IMR-90 (cell line): ENCODE measurements at regions not wholly inside any gene's neighbourhood (a gene's known extent, or its start where the extent isn't known, plus 50 kb on each side); places are given as distances from the start of the nearest gene placed in this dataset.

Experiments
- ATAC-seq: fragments of 200-7000 bp; cut with Tn5 transposase; 2 replicates; pipeline ENCODE4 v1.9.1; 2020; ENCODE audit warnings: low read depth, mild to moderate bottlenecking, moderate library complexity
- BruUV-seq: library from RNA; stranded (reverse); fragments of 400-500 nt; replicated peaks from 2 replicates; lab custom pipeline; 2021; lab: Mats Ljungman, UMichigan
- CTCF ChIA-PET: fragments of 300-600 bp; formaldehyde crosslinking; extraction: SDS; loops from one replicate; lab custom pipeline; 2021; ENCODE audit warnings: antibody characterized with exemption; lab: Yijun Ruan, JAX
- POLR2A ChIA-PET: fragments of 300-600 bp; sonication (Branson Sonifier 250); formaldehyde crosslinking; loops from one replicate; lab custom pipeline; 2022; ENCODE audit warnings: antibody characterized with exemption; ENCODE audit not compliant: unreplicated experiment; lab: Charles Lee
- DNase-seq: peaks from one replicate; pipeline ENCODE4 v3.0.0; 2013
- H2AFZ ChIP-seq: replicated peaks from 2 replicates; pipeline ENCODE3; 2013; ENCODE audit warnings: low read length, mild to moderate bottlenecking; ENCODE audit not compliant: poor library complexity
- H2AK5ac ChIP-seq: 2 replicates; pipeline ENCODE4 v1.6.1; 2013; ENCODE audit warnings: low read depth, low read length, inconsistent platforms
- H2AK9ac ChIP-seq: replicated peaks from 2 replicates; pipeline ENCODE3; 2013; ENCODE audit warnings: mild to moderate bottlenecking, low read depth, low read length, moderate library complexity; ENCODE audit not compliant: poor library complexity
- H2BK120ac ChIP-seq: 2 replicates; pipeline ENCODE4 v1.6.1; 2013; ENCODE audit warnings: low read depth, low read length, inconsistent platforms
- H2BK15ac ChIP-seq: 3 replicates; pipeline ENCODE4 v1.6.1; 2013; ENCODE audit warnings: low read depth, low read length, inconsistent platforms
- H2BK20ac ChIP-seq: 2 replicates; pipeline ENCODE4 v1.6.1; 2013; ENCODE audit warnings: low read depth, mild to moderate bottlenecking, inconsistent platforms, low read length, moderate library complexity
- H2BK5ac ChIP-seq: 2 replicates; pipeline ENCODE4 v1.6.1; 2013; ENCODE audit warnings: mild to moderate bottlenecking, low read depth, low read length, inconsistent platforms; ENCODE audit not compliant: poor library complexity, severe bottlenecking
- H3K14ac ChIP-seq: replicated peaks from 2 replicates; pipeline ENCODE4 v1.6.1; 2013; ENCODE audit warnings: low read depth, low read length, inconsistent platforms
- H3K18ac ChIP-seq: 2 replicates; pipeline ENCODE4 v1.6.1; 2013; ENCODE audit warnings: low read depth, low read length, control low read depth
- H3K23ac ChIP-seq: 2 replicates; pipeline ENCODE4 v1.6.1; 2013; ENCODE audit warnings: low read depth, low read length, inconsistent platforms
- H3K27ac ChIP-seq: 2 replicates; pipeline ENCODE4 v1.5.1; 2013; ENCODE audit warnings: mild to moderate bottlenecking, control low read depth, low read length; ENCODE audit not compliant: insufficient read depth
- H3K27me3 ChIP-seq: 2 replicates; pipeline ENCODE4 v1.6.1; 2013; ENCODE audit warnings: low read length; ENCODE audit not compliant: control insufficient read depth, insufficient read depth
- H3K36me3 ChIP-seq: 2 replicates; pipeline ENCODE4 v1.6.1; 2013; ENCODE audit warnings: low read length, mixed read lengths; ENCODE audit not compliant: control insufficient read depth, insufficient read depth
- H3K4ac ChIP-seq: 2 replicates; pipeline ENCODE4 v1.6.1; 2013; ENCODE audit warnings: low read depth, low read length, inconsistent platforms
- H3K4me1 ChIP-seq: 2 replicates; pipeline ENCODE4 v1.6.1; 2013; ENCODE audit warnings: low read length, mixed read lengths; ENCODE audit not compliant: control insufficient read depth, insufficient read depth
- H3K4me2 ChIP-seq: 2 replicates; pipeline ENCODE4 v1.6.1; 2013; ENCODE audit warnings: low read depth, mild to moderate bottlenecking, control low read depth, low read length, moderate library complexity
- H3K4me3 ChIP-seq: 2 replicates; pipeline ENCODE4 v1.5.1; 2013; ENCODE audit warnings: low read depth, mild to moderate bottlenecking, control low read depth, low read length, moderate library complexity; ENCODE audit not compliant: insufficient read depth
- H3K56ac ChIP-seq: 2 replicates; pipeline ENCODE4 v1.6.1; 2013; ENCODE audit warnings: low read length, inconsistent platforms; ENCODE audit not compliant: insufficient read depth; ENCODE audit errors: extremely low read depth
- H3K79me1 ChIP-seq, 2 experiments: 2 replicates each; pipeline ENCODE4 v1.6.1; 2013; ENCODE audit warnings: low read length in 2 of 2, inconsistent platforms in 1 of 2, low read depth in 1 of 2
- H3K9ac ChIP-seq: 2 replicates; pipeline ENCODE4 v1.6.1; 2013; ENCODE audit warnings: low read depth, low read length, control low read depth
- H3K9me1 ChIP-seq: 2 replicates; pipeline ENCODE4 v1.6.1; 2013; ENCODE audit warnings: low read length, inconsistent platforms; ENCODE audit not compliant: insufficient read depth
- H3K9me3 ChIP-seq: 2 replicates; pipeline ENCODE4 v1.6.1; 2013; ENCODE audit warnings: low read length; ENCODE audit not compliant: control insufficient read depth, insufficient read depth
- H4K20me1 ChIP-seq: 2 replicates; pipeline ENCODE4 v1.6.1; 2013; ENCODE audit warnings: low read length, inconsistent platforms; ENCODE audit not compliant: insufficient read depth
- H4K5ac ChIP-seq: 2 replicates; pipeline ENCODE4 v1.6.1; 2013; ENCODE audit warnings: mild to moderate bottlenecking, low read depth, low read length, control low read depth
- H4K8ac ChIP-seq, 2 experiments: 2 replicates each; pipeline ENCODE4 v1.6.1; 2013; ENCODE audit warnings: low read depth in 2 of 2, low read length in 2 of 2, control low read depth in 1 of 2, inconsistent platforms in 1 of 2
- H4K91ac ChIP-seq: 2 replicates; pipeline ENCODE4 v1.6.1; 2013; ENCODE audit warnings: low read depth, low read length, inconsistent platforms; ENCODE audit not compliant: insufficient read depth
- BHLHE40 ChIP-seq: fragments of 150-350 bp; IDR thresholded peaks from 2 replicates; pipeline ENCODE4 v1.6.1; 2016; ENCODE audit warnings: mild to moderate bottlenecking, low read depth, low read length
- CEBPB ChIP-seq: IDR thresholded peaks from 2 replicates; pipeline ENCODE4 v1.6.1; 2012; ENCODE audit warnings: low read depth, low read length, improper control_type of control experiment
- ELK1 ChIP-seq: fragments of 150-350 bp; IDR thresholded peaks from 2 replicates; pipeline ENCODE4 v1.6.1; 2016; ENCODE audit warnings: low read depth, mild to moderate bottlenecking, low read length, moderate library complexity, borderline replicate concordance
- FOS ChIP-seq: fragments of 150-350 bp; IDR thresholded peaks from 2 replicates; pipeline ENCODE4 v1.6.1; 2016; ENCODE audit warnings: low read depth, low read length
- MAZ ChIP-seq: IDR thresholded peaks from 2 replicates; pipeline ENCODE4 v1.6.1; 2012; ENCODE audit warnings: low read depth, mild to moderate bottlenecking, low read length, improper control_type of control experiment, moderate library complexity, borderline replicate concordance
- MXI1 ChIP-seq: IDR thresholded peaks from 2 replicates; pipeline ENCODE4 v1.6.1; 2012; ENCODE audit warnings: low read depth, mild to moderate bottlenecking, low read length, moderate library complexity, borderline replicate concordance
- NFE2L2 ChIP-seq: fragments of 150-350 bp; IDR thresholded peaks from 2 replicates; pipeline ENCODE4 v1.6.1; 2016; ENCODE audit warnings: low read depth, mild to moderate bottlenecking, low read length
- POLR2A ChIP-seq: IDR thresholded peaks from 2 replicates; pipeline ENCODE4 v1.6.1; 2012; ENCODE audit warnings: mild to moderate bottlenecking, low read depth, low read length
- RCOR1 ChIP-seq: IDR thresholded peaks from 2 replicates; pipeline ENCODE4 v1.6.1; 2012; ENCODE audit warnings: mild to moderate bottlenecking, low read length, improper control_type of control experiment; ENCODE audit not compliant: insufficient replicate concordance
- RFX5 ChIP-seq: IDR thresholded peaks from 2 replicates; pipeline ENCODE4 v1.8.0; 2012; ENCODE audit warnings: low read depth, mild to moderate bottlenecking, low read length, moderate library complexity
- SMC3 ChIP-seq: fragments of 150-350 bp; IDR thresholded peaks from 2 replicates; pipeline ENCODE4 v1.6.1; 2016; ENCODE audit warnings: low read depth, mild to moderate bottlenecking, antibody characterized with exemption, low read length, moderate library complexity
- WGBS, 2 experiments: methylation state at CpG; one replicate each; pipeline versions ENCODE4 v1.1.5 to v1.1.7; 2013; ENCODE audit warnings: missing lambda C conversion rate in 2 of 2; ENCODE audit not compliant: insufficient read length in 1 of 2; ENCODE audit errors: extremely low coverage in 2 of 2; 5-methylcytosine and 5-hydroxymethylcytosine counted together
- dilution Hi-C: fragments of 300-500 bp; cut with HindIII; formaldehyde crosslinking; loops from one replicate; pipeline ENCODE4 v1.14.3; 2018; ENCODE audit warnings: low sequenced_read_pairs; ENCODE audit not compliant: unreplicated experiment
- in situ Hi-C: fragments of 300-500 bp; cut with MboI; formaldehyde crosslinking; loops from 3 replicates; pipeline ENCODE4 v1.14.3; 2019; ENCODE audit warnings: low sequenced_read_pairs, inconsistent platforms, mixed read lengths
- intact Hi-C: fragments of 100-400 bp; cut with micrococcal nuclease; formaldehyde crosslinking; loops from 2 replicates; pipeline ENCODE4 v1.10.0; 2022
- TF ChIP-seq, protein P1 (sequence below): conservative IDR thresholded peaks from 2 replicates; pipeline ENCODE4 v1.5.1; 2012; ENCODE audit warnings: mild to moderate bottlenecking, low read depth, low read length, improper control_type of control experiment
- TF ChIP-seq, protein P2 (sequence below): fragments of 150-350 bp; IDR thresholded peaks from 2 replicates; pipeline ENCODE4 v1.6.1; 2017; ENCODE audit warnings: mild to moderate bottlenecking, antibody characterized with exemption, low read length, low read depth

DNA sequence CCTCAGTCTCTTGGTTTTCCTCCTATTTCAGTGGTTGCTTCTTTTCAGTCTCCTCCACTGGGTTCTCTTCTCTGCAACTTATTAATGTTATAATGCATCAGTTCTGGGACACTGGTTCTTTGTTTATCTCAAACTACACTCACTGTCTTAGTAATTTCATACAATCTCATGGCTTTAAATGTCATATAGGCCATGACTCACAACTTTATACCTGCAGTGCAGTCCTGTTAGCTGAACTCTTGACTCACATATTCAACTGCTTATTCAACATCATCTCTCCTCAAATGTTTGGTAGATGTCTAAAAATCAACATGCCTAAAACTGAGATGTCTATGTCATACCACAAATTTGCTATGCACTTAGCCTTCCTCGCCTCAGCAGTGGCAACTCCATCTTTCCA is 101.2 kb upstream of the PALS2 start:
- no peak overlapping the region for H2AFZ ChIP-seq
- H3K56ac ChIP-seq, result no peak overlapping the region
- no peaks in the 10 kb centered on the region for H3K9me1 ChIP-seq
- in situ Hi-C loops (no loop called here), intact Hi-C loops (no loop called here), dilution Hi-C loops (no loop called here)
- no peak overlapping the region for H3K4me3 ChIP-seq
- no peak overlapping the region for H2BK120ac ChIP-seq
- no peak overlapping the region for H3K9ac ChIP-seq
- H4K20me1 ChIP-seq, result no peaks in the 10 kb centered on the region
- TF ChIP-seq POLR2A (no peak), MAZ (no peak), NFE2L2 (no peak), ELK1 (no peak), MXI1 (no peak), RFX5 (no peak), SMC3 (no peak), BHLHE40 (no peak), CEBPB (no peak), FOS (no peak), RCOR1 (no peak)
- TF ChIP-seq, protein P1, sequence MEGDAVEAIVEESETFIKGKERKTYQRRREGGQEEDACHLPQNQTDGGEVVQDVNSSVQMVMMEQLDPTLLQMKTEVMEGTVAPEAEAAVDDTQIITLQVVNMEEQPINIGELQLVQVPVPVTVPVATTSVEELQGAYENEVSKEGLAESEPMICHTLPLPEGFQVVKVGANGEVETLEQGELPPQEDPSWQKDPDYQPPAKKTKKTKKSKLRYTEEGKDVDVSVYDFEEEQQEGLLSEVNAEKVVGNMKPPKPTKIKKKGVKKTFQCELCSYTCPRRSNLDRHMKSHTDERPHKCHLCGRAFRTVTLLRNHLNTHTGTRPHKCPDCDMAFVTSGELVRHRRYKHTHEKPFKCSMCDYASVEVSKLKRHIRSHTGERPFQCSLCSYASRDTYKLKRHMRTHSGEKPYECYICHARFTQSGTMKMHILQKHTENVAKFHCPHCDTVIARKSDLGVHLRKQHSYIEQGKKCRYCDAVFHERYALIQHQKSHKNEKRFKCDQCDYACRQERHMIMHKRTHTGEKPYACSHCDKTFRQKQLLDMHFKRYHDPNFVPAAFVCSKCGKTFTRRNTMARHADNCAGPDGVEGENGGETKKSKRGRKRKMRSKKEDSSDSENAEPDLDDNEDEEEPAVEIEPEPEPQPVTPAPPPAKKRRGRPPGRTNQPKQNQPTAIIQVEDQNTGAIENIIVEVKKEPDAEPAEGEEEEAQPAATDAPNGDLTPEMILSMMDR, result no peak
- TF ChIP-seq, protein P2, sequence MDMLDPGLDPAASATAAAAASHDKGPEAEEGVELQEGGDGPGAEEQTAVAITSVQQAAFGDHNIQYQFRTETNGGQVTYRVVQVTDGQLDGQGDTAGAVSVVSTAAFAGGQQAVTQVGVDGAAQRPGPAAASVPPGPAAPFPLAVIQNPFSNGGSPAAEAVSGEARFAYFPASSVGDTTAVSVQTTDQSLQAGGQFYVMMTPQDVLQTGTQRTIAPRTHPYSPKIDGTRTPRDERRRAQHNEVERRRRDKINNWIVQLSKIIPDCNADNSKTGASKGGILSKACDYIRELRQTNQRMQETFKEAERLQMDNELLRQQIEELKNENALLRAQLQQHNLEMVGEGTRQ, result no peak
- no peaks in the 10 kb centered on the region for H3K4me1 ChIP-seq
- no peak overlapping the region for H4K5ac ChIP-seq
- no peak overlapping the region for H2BK15ac ChIP-seq
- H3K9me3 ChIP-seq, result no peaks in the 10 kb centered on the region
- H3K23ac ChIP-seq, result no peak overlapping the region
- WGBS, 2 experiments, result no CpG with 5 or more reads among the region's 1 CpG
- H3K36me3 ChIP-seq, result no peaks in the 10 kb centered on the region
- no peak overlapping the region for H2BK20ac ChIP-seq
- H3K79me1 ChIP-seq, result no peaks in the 10 kb centered on the region
- CTCF ChIA-PET, result no interaction called here
- no peak overlapping the region for H3K27ac ChIP-seq
- no peak overlapping the region for H4K91ac ChIP-seq
- DNase-seq (peak; percentile 40), ATAC-seq (no peak)
- H3K4me2 ChIP-seq, result no peak overlapping the region
- no peaks in the 10 kb centered on the region for H3K27me3 ChIP-seq
- H2AK9ac ChIP-seq, result no peak overlapping the region
- H3K4ac ChIP-seq, result no peak overlapping the region
- no peak overlapping the region for H2BK5ac ChIP-seq
- BruUV-seq, result no TSS peak
- H2AK5ac ChIP-seq, result no peak overlapping the region
- no peak overlapping the region for H4K8ac ChIP-seq
- POLR2A ChIA-PET, result no interaction called here
- H3K14ac ChIP-seq, result no peak overlapping the region
- H3K18ac ChIP-seq, result no peak overlapping the region
